ENCODE measurements at regions not wholly inside any gene's neighbourhood (a gene's known extent, or its start where the extent isn't known, plus 50 kb on each side); places are given as distances from the start of the nearest gene placed in this dataset.

- no peaks in the 10 kb centered on the region for H3K79me2 ChIP-seq (ENCODE audit: insufficient read depth, low read length)
- FAIRE-seq, result no peak
- no peaks in the 10 kb centered on the region for H3K36me3 Mint-ChIP-seq (ENCODE audit: low read depth, unreplicated experiment)
- H3K27me3 ChIP-seq (ENCODE audit: insufficient read depth, low read length), result no peaks in the 10 kb centered on the region
- no peak overlapping the region for H3K27ac Mint-ChIP-seq (ENCODE audit: unreplicated experiment)
- peaks cover 7% of the 10 kb centered on the region for H3K4me1 Mint-ChIP-seq (ENCODE audit: low read depth, unreplicated experiment)
- no peak for DNase-seq (ENCODE audit: low read depth)
- H3K4me3 ChIP-seq (ENCODE audit: insufficient read depth, low read depth, low read length), result no peak overlapping the region
- no peak overlapping the region for H3K4me2 ChIP-seq (ENCODE audit: low read length)
- H3K4me3 Mint-ChIP-seq (ENCODE audit: unreplicated experiment), result no peak overlapping the region
- no peak for TF ChIP-seq EZH2 (IDR thresholded peaks at IDR 0.05; ENCODE audit: insufficient read depth, low read length)
- TF ChIP-seq CTCF (IDR thresholded peaks at IDR 0.05; ENCODE audit: insufficient read depth, low read depth, low read length), result no peak
- no peaks in the 10 kb centered on the region for H4K20me1 ChIP-seq (ENCODE audit: insufficient read depth, low read length)
- no peak overlapping the region for H3K9ac ChIP-seq (ENCODE audit: low read length)
- H3K27ac ChIP-seq (ENCODE audit: low read depth, low read length), result no peak overlapping the region
- no peaks in the 10 kb centered on the region for H3K9me3 ChIP-seq (ENCODE audit: insufficient read depth, low read depth, low read length)
- H3K4me1 ChIP-seq (ENCODE audit: insufficient read depth, low read length), result peaks cover 4% of the 10 kb centered on the region
- no peak overlapping the region for H2AFZ ChIP-seq (ENCODE audit: low read depth, low read length)
- no peaks in the 10 kb centered on the region for H3K9me3 Mint-ChIP-seq (ENCODE audit: unreplicated experiment)
- H3K27me3 Mint-ChIP-seq (ENCODE audit: low read depth, unreplicated experiment), result no peaks in the 10 kb centered on the region
- H3K36me3 ChIP-seq (ENCODE audit: insufficient read depth, low read length), result no peaks in the 10 kb centered on the region
These were observed 120.0 kb downstream of the BTG1 start for GRCh38 chr12:92025462-92026207.

- Histone ChIP-seq H4K20me1 (ENCODE audit: insufficient read depth, low read length) (no peaks in the 10 kb centered on the region), H3K36me3 (ENCODE audit: insufficient read depth, low read length) (no peaks in the 10 kb centered on the region), H3K9me3 (ENCODE audit: insufficient read depth, low read depth, low read length) (no peaks in the 10 kb centered on the region), H3K79me2 (ENCODE audit: insufficient read depth, low read length) (no peaks in the 10 kb centered on the region), H2AFZ (ENCODE audit: low read depth, low read length) (no peak overlapping the region), H3K27me3 (ENCODE audit: insufficient read depth, low read length) (no peaks in the 10 kb centered on the region), H3K4me1 (ENCODE audit: insufficient read depth, low read length) (no peaks in the 10 kb centered on the region), H3K9ac (ENCODE audit: low read length) (no peak overlapping the region), H3K4me3 (ENCODE audit: insufficient read depth, low read depth, low read length) (no peak overlapping the region), H3K27ac (ENCODE audit: low read depth, low read length) (no peak overlapping the region), H3K4me2 (ENCODE audit: low read length) (no peak overlapping the region)
- Mint-ChIP-seq H3K9me3 (ENCODE audit: unreplicated experiment) (no peaks in the 10 kb centered on the region), H3K4me1 (ENCODE audit: low read depth, unreplicated experiment) (peaks cover 3% of the 10 kb centered on the region), H3K27me3 (ENCODE audit: low read depth, unreplicated experiment) (no peaks in the 10 kb centered on the region), H3K36me3 (ENCODE audit: low read depth, unreplicated experiment) (no peaks in the 10 kb centered on the region), H3K4me3 (ENCODE audit: unreplicated experiment) (no peak overlapping the region), H3K27ac (ENCODE audit: unreplicated experiment) (no peak overlapping the region)
- FAIRE-seq (no peak), DNase-seq (ENCODE audit: low read depth) (no peak)
- TF ChIP-seq EZH2 (IDR thresholded peaks at IDR 0.05; ENCODE audit: insufficient read depth, low read length) (no peak), CTCF (IDR thresholded peaks at IDR 0.05; ENCODE audit: insufficient read depth, low read depth, low read length) (no peak)
These were observed 123.6 kb downstream of the BTG1 start for GRCh38 chr12:92022093-92022492.

- no peak overlapping the region for H3K9ac ChIP-seq (ENCODE audit: low read length)
- peaks cover 3% of the 10 kb centered on the region for H3K9me3 Mint-ChIP-seq (ENCODE audit: unreplicated experiment)
- no peak for FAIRE-seq
- no peaks in the 10 kb centered on the region for H3K79me2 ChIP-seq (ENCODE audit: insufficient read depth, low read length)
- no peak overlapping the region for H3K4me3 ChIP-seq (ENCODE audit: insufficient read depth, low read depth, low read length)
- no peaks in the 10 kb centered on the region for H3K36me3 ChIP-seq (ENCODE audit: insufficient read depth, low read length)
- no peaks in the 10 kb centered on the region for H3K9me3 ChIP-seq (ENCODE audit: insufficient read depth, low read depth, low read length)
- no peak overlapping the region for H3K4me3 Mint-ChIP-seq (ENCODE audit: unreplicated experiment)
- H3K4me1 Mint-ChIP-seq (ENCODE audit: low read depth, unreplicated experiment), result peaks cover 3% of the 10 kb centered on the region
- no peak for TF ChIP-seq EZH2 (IDR thresholded peaks at IDR 0.05; ENCODE audit: insufficient read depth, low read length)
- no peak for TF ChIP-seq CTCF (IDR thresholded peaks at IDR 0.05; ENCODE audit: insufficient read depth, low read depth, low read length)
- H3K36me3 Mint-ChIP-seq (ENCODE audit: low read depth, unreplicated experiment), result no peaks in the 10 kb centered on the region
- no peaks in the 10 kb centered on the region for H3K27me3 ChIP-seq (ENCODE audit: insufficient read depth, low read length)
- no peak for DNase-seq (ENCODE audit: low read depth)
- no peaks in the 10 kb centered on the region for H3K4me1 ChIP-seq (ENCODE audit: insufficient read depth, low read length)
- H3K4me2 ChIP-seq (ENCODE audit: low read length), result no peak overlapping the region
- no peak overlapping the region for H3K27ac Mint-ChIP-seq (ENCODE audit: unreplicated experiment)
- no peaks in the 10 kb centered on the region for H3K27me3 Mint-ChIP-seq (ENCODE audit: low read depth, unreplicated experiment)
- H2AFZ ChIP-seq (ENCODE audit: low read depth, low read length), result no peak overlapping the region
- H3K27ac ChIP-seq (ENCODE audit: low read depth, low read length), result no peak overlapping the region
- no peaks in the 10 kb centered on the region for H4K20me1 ChIP-seq (ENCODE audit: insufficient read depth, low read length)
These were observed 124.0 kb downstream of the BTG1 start for GRCh38 chr12:92021666-92022035.
